ENCODE measurements at regions not wholly inside any gene's neighbourhood (a gene's known extent, or its start where the extent isn't known, plus 50 kb on each side); places are given as distances from the start of the nearest gene placed in this dataset.
"Not testable (repeated sequence)": the region's sequence is repeated elsewhere in the genome, so short reads cannot be mapped to it uniquely, and the experiment has no call there.

DNA sequence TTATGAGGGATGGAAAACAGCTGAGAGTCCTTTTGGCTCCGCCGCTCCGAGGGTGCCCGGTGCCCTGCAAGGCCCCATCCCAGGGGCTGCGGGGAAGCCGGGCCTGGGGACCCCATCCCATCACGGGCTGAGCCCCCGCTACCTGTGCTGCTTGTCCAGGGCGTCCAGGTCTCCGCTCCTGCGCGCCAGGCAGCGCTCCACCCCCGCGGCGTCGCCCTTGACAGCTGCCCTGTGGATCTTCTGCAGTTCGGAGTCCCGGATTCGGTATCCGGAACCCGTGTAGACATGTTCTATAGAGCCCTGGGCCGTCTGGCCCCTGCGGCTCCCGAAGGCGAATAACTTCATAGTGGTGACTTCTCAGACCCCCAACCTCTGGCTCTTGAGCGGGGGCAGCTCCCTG lies 534.0 kb upstream of the DEFB115 start:
- H2BK20ac ChIP-seq (ENCODE audit: low read depth, low read length); H4K5ac ChIP-seq (ENCODE audit: low read depth, low read length); dilution Hi-C loops (cut with HindIII; ENCODE audit: low sequenced_read_pairs, unreplicated experiment); H3K27me3 ChIP-seq (ENCODE audit: control insufficient read depth, insufficient read depth, low read length); ATAC-seq (ENCODE audit: low read depth); H3K79me1 ChIP-seq (ENCODE audit: low read depth in 1 of 2, low read length in 2 of 2); H2BK120ac ChIP-seq (ENCODE audit: low read depth, low read length); H2BK5ac ChIP-seq (ENCODE audit: low read depth, low read length, poor library complexity, severe bottlenecking); H3K4me3 ChIP-seq (ENCODE audit: insufficient read depth, low read depth, low read length); H4K91ac ChIP-seq (ENCODE audit: insufficient read depth, low read depth, low read length); H3K56ac ChIP-seq (ENCODE audit: extremely low read depth, insufficient read depth, low read length); H4K8ac ChIP-seq (ENCODE audit: low read depth in 2 of 2, low read length in 2 of 2); in situ Hi-C loops (cut with MboI; ENCODE audit: low sequenced_read_pairs); H2AFZ ChIP-seq (replicated peaks; ENCODE audit: low read length, poor library complexity); H3K4ac ChIP-seq (ENCODE audit: low read depth, low read length); H3K4me2 ChIP-seq (ENCODE audit: low read depth, low read length); H2AK9ac ChIP-seq (replicated peaks; ENCODE audit: low read depth, low read length, poor library complexity); H3K14ac ChIP-seq (replicated peaks; ENCODE audit: low read depth, low read length); H3K9me3 ChIP-seq (ENCODE audit: control insufficient read depth, insufficient read depth, low read length); H3K4me1 ChIP-seq (ENCODE audit: control insufficient read depth, insufficient read depth, low read length); POLR2A ChIA-PET (ENCODE audit: unreplicated experiment); DNase-seq; BruUV-seq (replicated peaks); intact Hi-C loops (cut with micrococcal nuclease); CTCF ChIA-PET; H3K18ac ChIP-seq (ENCODE audit: low read depth, low read length); H2AK5ac ChIP-seq (ENCODE audit: low read depth, low read length); H3K9me1 ChIP-seq (ENCODE audit: insufficient read depth, low read length); H2BK15ac ChIP-seq (ENCODE audit: low read depth, low read length); H3K36me3 ChIP-seq (ENCODE audit: control insufficient read depth, insufficient read depth, low read length); H3K27ac ChIP-seq (ENCODE audit: insufficient read depth, low read length); H4K20me1 ChIP-seq (ENCODE audit: insufficient read depth, low read length); H3K9ac ChIP-seq (ENCODE audit: low read depth, low read length); H3K23ac ChIP-seq (ENCODE audit: low read depth, low read length): not testable (repeated sequence)
- WGBS, 2 experiments (ENCODE audit: extremely low coverage in 2 of 2, insufficient read length in 1 of 2), result 33% methylated on average over 9 of the region's 27 CpGs; no CpG with 5 or more reads in 1 of the 2 experiments

- H3K79me1 ChIP-seq (ENCODE audit: low read depth in 1 of 2, low read length in 2 of 2); H3K18ac ChIP-seq (ENCODE audit: low read depth, low read length); dilution Hi-C loops (cut with HindIII; ENCODE audit: low sequenced_read_pairs, unreplicated experiment); H2AFZ ChIP-seq (replicated peaks; ENCODE audit: low read length, poor library complexity); H2BK20ac ChIP-seq (ENCODE audit: low read depth, low read length); H4K8ac ChIP-seq (ENCODE audit: low read depth in 2 of 2, low read length in 2 of 2); intact Hi-C loops (cut with micrococcal nuclease); H2BK120ac ChIP-seq (ENCODE audit: low read depth, low read length); H3K27ac ChIP-seq (ENCODE audit: insufficient read depth, low read length); DNase-seq; H3K14ac ChIP-seq (replicated peaks; ENCODE audit: low read depth, low read length); H3K23ac ChIP-seq (ENCODE audit: low read depth, low read length); H3K4ac ChIP-seq (ENCODE audit: low read depth, low read length); ATAC-seq (ENCODE audit: low read depth); H3K9me3 ChIP-seq (ENCODE audit: control insufficient read depth, insufficient read depth, low read length); H3K36me3 ChIP-seq (ENCODE audit: control insufficient read depth, insufficient read depth, low read length); H3K27me3 ChIP-seq (ENCODE audit: control insufficient read depth, insufficient read depth, low read length); H3K4me1 ChIP-seq (ENCODE audit: control insufficient read depth, insufficient read depth, low read length); H2AK5ac ChIP-seq (ENCODE audit: low read depth, low read length); H2BK5ac ChIP-seq (ENCODE audit: low read depth, low read length, poor library complexity, severe bottlenecking); H3K56ac ChIP-seq (ENCODE audit: extremely low read depth, insufficient read depth, low read length); H3K4me2 ChIP-seq (ENCODE audit: low read depth, low read length); CTCF ChIA-PET; POLR2A ChIA-PET (ENCODE audit: unreplicated experiment); H4K20me1 ChIP-seq (ENCODE audit: insufficient read depth, low read length); H4K5ac ChIP-seq (ENCODE audit: low read depth, low read length); BruUV-seq (replicated peaks); H4K91ac ChIP-seq (ENCODE audit: insufficient read depth, low read depth, low read length); H3K9ac ChIP-seq (ENCODE audit: low read depth, low read length); H2AK9ac ChIP-seq (replicated peaks; ENCODE audit: low read depth, low read length, poor library complexity); H3K9me1 ChIP-seq (ENCODE audit: insufficient read depth, low read length); H2BK15ac ChIP-seq (ENCODE audit: low read depth, low read length); H3K4me3 ChIP-seq (ENCODE audit: insufficient read depth, low read depth, low read length); in situ Hi-C loops (cut with MboI; ENCODE audit: low sequenced_read_pairs): not testable (repeated sequence)
- WGBS, 2 experiments (ENCODE audit: extremely low coverage in 2 of 2, insufficient read length in 1 of 2), result 12% methylated on average over 14 of the region's 51 CpGs; no CpG with 5 or more reads in 1 of the 2 experiments
Measured at GRCh38 chr20:30723934-30724687, 533.4 kb upstream of the DEFB115 start.
